T-helper 9 cell (primary cell): ENCODE measurements at regions not wholly inside any gene's neighbourhood (a gene's known extent, or its start where the extent isn't known, plus 50 kb on each side); places are given as distances from the start of the nearest gene placed in this dataset.
"Not testable (repeated sequence)": the region's sequence is repeated elsewhere in the genome, so short reads cannot be mapped to it uniquely, and the experiment has no call there.

Experiments used
- DNase-seq: peaks from one replicate; pipeline ENCODE4 v3.0.0-alpha.2; 2020

- no peak for DNase-seq
These were observed 86.6 kb upstream of the FGF3 start for GRCh38 chr11:69905611-69906452.

- DNase-seq: no peak
These were observed 87.3 kb upstream of the FGF3 start for GRCh38 chr11:69906453-69906907.

GRCh38 chr11:69907611-69908010, 88.4 kb upstream of the FGF3 start:
- no peak for DNase-seq

GRCh38 chr11:69908511-69909220, 89.5 kb upstream of the FGF3 start:
- no peak for DNase-seq

- DNase-seq: no peak
These were observed 90.6 kb upstream of the FGF3 start for GRCh38 chr11:69909561-69910518.

- DNase-seq: no peak
These were observed 91.5 kb upstream of the FGF3 start for GRCh38 chr11:69910519-69911309.

- DNase-seq: no peak
These were observed 92.3 kb upstream of the FGF3 start for GRCh38 chr11:69911310-69912160.

- no peak for DNase-seq
These were observed 93.1 kb upstream of the FGF3 start for GRCh38 chr11:69912161-69912910.

- no peak for DNase-seq
These were observed 93.8 kb upstream of the FGF3 start for GRCh38 chr11:69912911-69913451.

GRCh38 chr11:69913591-69914285, 94.5 kb upstream of the FGF3 start:
- DNase-seq: no peak

- DNase-seq: no peak
These were observed 95.3 kb upstream of the FGF3 start for GRCh38 chr11:69914286-69915150.

GRCh38 chr11:69915151-69915500, 95.9 kb upstream of the FGF3 start:
- DNase-seq: no peak

- DNase-seq: peak; percentile 19
These were observed 96.5 kb upstream of the FGF3 start for GRCh38 chr11:69915501-69916250.

- not testable (repeated sequence) for DNase-seq
These were observed 97.0 kb upstream of the FGF3 start for GRCh38 chr11:69916251-69916649.

GRCh38 chr11:69916806-69917387, 97.7 kb upstream of the FGF3 start:
- no peak for DNase-seq

- no peak for DNase-seq
These were observed 98.3 kb upstream of the FGF3 start for GRCh38 chr11:69917529-69917928.

GRCh38 chr11:69918231-69918937, 99.2 kb upstream of the FGF3 start:
- no peak for DNase-seq
